Esophagus muscularis mucosa (tissue), 4 donors: ENCODE measurements at regions not wholly inside any gene's neighbourhood (a gene's known extent, or its start where the extent isn't known, plus 50 kb on each side); places are given as distances from the start of the nearest gene placed in this dataset.
"Not testable (repeated sequence)": the region's sequence is repeated elsewhere in the genome, so short reads cannot be mapped to it uniquely, and the experiment has no call there.

ENCODE experiments used
- DNase-seq: peaks from one replicate; pipeline ENCODE4 v3.0.0-alpha.2; 2017; ENCODE audit errors: extremely low spot score
- H3K27ac ChIP-seq, 4 donors: fragments of 200-600 bp; sonication (generic); replicated peaks in 1 of 4; 1 replicate in 3 of 4; 2 replicates in 1 of 4; pipeline ENCODE4 v1.5.1; 2016 to 2019; ENCODE audit warnings: mild to moderate bottlenecking in 1 of 4
- H3K27me3 ChIP-seq, 4 donors: fragments of 200-600 bp; sonication (generic); one replicate each; pipeline versions ENCODE4 v1.5.1 to v1.6.0; 2016 to 2019
- H3K36me3 ChIP-seq, 4 donors: fragments of 200-600 bp; sonication (generic); one replicate each; pipeline ENCODE4 v1.5.1; 2016 to 2019
- H3K4me1 ChIP-seq, 4 donors: fragments of 200-600 bp; sonication (generic); one replicate each; pipeline ENCODE4 v1.5.1; 2016 to 2019
- H3K4me3 ChIP-seq, 4 donors: fragments of 200-600 bp; sonication (generic); 1 replicate in 2 of 4; 2 replicates in 2 of 4; pipeline ENCODE4 v1.5.1; 2016 to 2019; ENCODE audit warnings: mild to moderate bottlenecking in 4 of 4, moderate library complexity in 1 of 4
- H3K9me3 ChIP-seq, 4 donors: fragments of 200-600 bp; sonication (generic); 1 replicate in 3 of 4; 2 replicates in 1 of 4; pipeline ENCODE4 v1.5.1; 2016 to 2019
- EP300 ChIP-seq: sonication (generic); formaldehyde crosslinking; IDR thresholded peaks from one replicate; pipeline ENCODE4 v1.6.1; 2017; ENCODE audit warnings: antibody characterized with exemption
- POLR2A ChIP-seq: fragments of 450-650 bp; IDR thresholded peaks from one replicate; pipeline ENCODE4 v1.6.1; 2017; ENCODE audit warnings: antibody characterized with exemption, moderate library complexity, mild to moderate bottlenecking, low read depth
- POLR2AphosphoS5 ChIP-seq, 2 donors: sonication (generic); formaldehyde crosslinking; IDR thresholded peaks; one replicate each; pipeline ENCODE4 v1.6.1; 2017; ENCODE audit warnings: antibody characterized with exemption in 2 of 2
- WGBS: methylation state at CpG from one replicate; pipeline ENCODE4 v1.1.5; 2018; 5-methylcytosine and 5-hydroxymethylcytosine counted together
- intact Hi-C: fragments of 100-400 bp; cut with DNase I; formaldehyde crosslinking; loops from one replicate; pipeline ENCODE4 v1.15.1; 2023
- TF ChIP-seq, protein P1 (sequence below), 3 experiments: fragments of 200-600 bp in 2 of 3; fragments of 450-650 bp in 1 of 3; sonication (generic) in 2 of 3; IDR thresholded peaks; one replicate each; pipeline ENCODE4 v1.5.1; 2017 to 2019; ENCODE audit warnings: antibody characterized with exemption in 3 of 3, mild to moderate bottlenecking in 2 of 3, moderate library complexity in 1 of 3

DNA sequence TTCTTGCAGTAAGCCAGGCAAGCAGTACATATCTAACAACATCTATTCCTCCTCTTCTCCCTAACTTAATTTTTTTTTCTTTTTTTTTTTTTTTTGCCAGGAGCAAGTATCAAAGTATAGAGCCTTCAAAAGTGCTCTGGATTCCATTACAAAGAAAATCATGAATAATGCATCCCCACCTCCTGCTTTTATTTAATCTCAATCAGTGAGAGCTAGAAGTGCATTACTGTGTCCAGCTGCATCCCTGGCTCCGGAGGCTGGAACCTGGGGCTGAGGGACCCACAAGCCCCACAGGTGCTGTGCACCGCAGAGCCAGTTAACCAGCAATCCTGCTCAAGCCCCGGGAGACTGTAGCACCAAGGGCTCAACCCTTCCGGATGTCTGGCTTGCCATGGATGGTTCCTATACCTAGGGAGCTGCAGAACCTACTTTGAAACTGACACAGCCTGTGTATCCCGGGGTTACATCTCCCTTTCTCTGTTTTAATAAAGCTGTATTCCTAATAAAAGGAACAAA is 455.9 kb upstream of the RUNX1 start:
- no peaks in the 10 kb centered on the region for H3K9me3 ChIP-seq
- no peak for DNase-seq
- WGBS: 91% methylated on average over 5 of the region's 5 CpGs
- H3K27me3 ChIP-seq: peaks cover 0 to 12% (median 0%) of the 10 kb centered on the region in 4 donors
- H3K27ac ChIP-seq: no peak overlapping the region
- TF ChIP-seq EP300: no peak
- TF ChIP-seq, protein P1, sequence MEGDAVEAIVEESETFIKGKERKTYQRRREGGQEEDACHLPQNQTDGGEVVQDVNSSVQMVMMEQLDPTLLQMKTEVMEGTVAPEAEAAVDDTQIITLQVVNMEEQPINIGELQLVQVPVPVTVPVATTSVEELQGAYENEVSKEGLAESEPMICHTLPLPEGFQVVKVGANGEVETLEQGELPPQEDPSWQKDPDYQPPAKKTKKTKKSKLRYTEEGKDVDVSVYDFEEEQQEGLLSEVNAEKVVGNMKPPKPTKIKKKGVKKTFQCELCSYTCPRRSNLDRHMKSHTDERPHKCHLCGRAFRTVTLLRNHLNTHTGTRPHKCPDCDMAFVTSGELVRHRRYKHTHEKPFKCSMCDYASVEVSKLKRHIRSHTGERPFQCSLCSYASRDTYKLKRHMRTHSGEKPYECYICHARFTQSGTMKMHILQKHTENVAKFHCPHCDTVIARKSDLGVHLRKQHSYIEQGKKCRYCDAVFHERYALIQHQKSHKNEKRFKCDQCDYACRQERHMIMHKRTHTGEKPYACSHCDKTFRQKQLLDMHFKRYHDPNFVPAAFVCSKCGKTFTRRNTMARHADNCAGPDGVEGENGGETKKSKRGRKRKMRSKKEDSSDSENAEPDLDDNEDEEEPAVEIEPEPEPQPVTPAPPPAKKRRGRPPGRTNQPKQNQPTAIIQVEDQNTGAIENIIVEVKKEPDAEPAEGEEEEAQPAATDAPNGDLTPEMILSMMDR (IDR thresholded peaks at IDR 0.05): no peak
- H3K4me3 ChIP-seq: no peak overlapping the region
- peaks cover 6 to 35% (median 30%) of the 10 kb centered on the region in 4 donors for H3K4me1 ChIP-seq
- intact Hi-C loops: no loop called here
- H3K36me3 ChIP-seq: no peaks in the 10 kb centered on the region

DNA sequence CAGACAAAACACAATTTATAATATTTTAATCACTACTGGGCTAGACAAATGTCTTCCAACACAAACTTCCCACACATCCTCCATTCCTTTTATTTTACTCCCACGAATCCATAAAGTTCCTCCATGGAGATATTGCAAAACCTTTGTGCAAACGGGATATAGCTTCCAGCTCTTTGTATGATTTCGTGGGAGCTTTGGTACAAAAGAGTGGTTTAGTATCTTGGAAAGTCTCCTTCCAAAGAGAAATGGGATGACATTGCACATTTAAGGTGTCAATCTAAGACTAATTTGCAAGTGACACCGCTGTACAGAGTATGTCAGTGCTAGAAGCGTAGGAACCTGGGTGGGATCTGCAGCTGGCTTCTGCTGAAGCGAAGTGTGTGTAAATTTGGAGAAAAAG is 455.2 kb upstream of the RUNX1 start:
- Histone ChIP-seq H3K4me1 (peaks cover 6 to 35% (median 30%) of the 10 kb centered on the region in 4 donors), H3K27me3 (peaks cover 0 to 12% (median 0%) of the 10 kb centered on the region in 4 donors), H3K4me3 (no peak overlapping the region), H3K27ac (no peak overlapping the region), H3K36me3 (no peaks in the 10 kb centered on the region), H3K9me3 (no peaks in the 10 kb centered on the region)
- WGBS: 55% methylated on average over 6 of the region's 6 CpGs
- no peak for TF ChIP-seq POLR2AphosphoS5 (IDR thresholded peaks at IDR 0.05)
- TF ChIP-seq EP300: no peak
- no peak for TF ChIP-seq POLR2A
- TF ChIP-seq, protein P1 (IDR thresholded peaks at IDR 0.05): no peak
- intact Hi-C loops: no loop called here
- DNase-seq: peak; percentile 34

DNA sequence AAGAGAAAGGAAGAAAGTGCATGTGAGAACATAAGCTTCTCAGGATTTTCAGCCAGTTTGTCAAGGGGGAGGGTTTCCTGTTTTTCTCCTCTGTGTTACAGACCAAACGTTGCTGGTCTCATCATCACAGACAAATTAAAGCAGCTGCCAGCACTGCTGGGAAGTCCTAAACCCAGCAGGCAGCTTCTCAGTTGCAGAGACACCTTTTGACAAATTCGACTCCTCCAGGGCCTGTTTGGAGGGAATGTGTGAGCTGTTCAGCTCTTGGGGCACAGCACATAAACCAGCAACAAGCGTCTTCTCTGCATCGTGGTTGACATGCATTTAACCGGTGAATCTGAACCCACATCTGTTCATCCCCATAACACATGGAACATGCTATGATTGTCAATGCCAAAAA is 454.6 kb upstream of the RUNX1 start:
- intact Hi-C loops: no loop called here
- no peak for TF ChIP-seq POLR2A
- TF ChIP-seq, protein P1 (IDR thresholded peaks at IDR 0.05): no peak
- TF ChIP-seq EP300: no peak
- no peak for TF ChIP-seq POLR2AphosphoS5 (IDR thresholded peaks at IDR 0.05)
- 46% methylated on average over 5 of the region's 5 CpGs for WGBS
- Histone ChIP-seq H3K9me3 (no peaks in the 10 kb centered on the region), H3K27ac (peak overlapping the region in 1 of 4 donors; percentile 36), H3K36me3 (no peaks in the 10 kb centered on the region), H3K4me3 (no peak overlapping the region), H3K27me3 (peaks cover 0 to 12% (median 0%) of the 10 kb centered on the region in 4 donors), H3K4me1 (peaks cover 6 to 35% (median 30%) of the 10 kb centered on the region in 4 donors)
- peak; percentile 85 for DNase-seq

DNA sequence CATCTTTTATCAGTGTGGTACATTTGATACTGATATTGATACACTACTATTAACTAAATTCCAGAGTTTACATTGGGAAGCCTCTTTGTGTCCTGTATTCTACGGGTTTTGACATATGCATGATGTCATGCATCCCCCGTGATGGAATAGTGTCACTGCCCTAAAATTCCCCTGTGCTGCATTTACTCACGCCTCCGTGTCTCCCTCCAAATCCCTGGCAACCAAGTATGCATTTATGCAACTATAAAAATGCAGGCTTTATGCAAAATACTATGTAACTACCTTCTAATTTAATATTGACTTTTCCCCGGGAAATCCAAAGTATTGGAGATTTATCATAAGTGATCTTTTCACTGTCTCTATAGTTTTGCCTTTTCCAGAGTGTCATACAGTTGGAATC is 453.7 kb upstream of the RUNX1 start:
- no peak overlapping the region for H3K27ac ChIP-seq
- peaks cover 6 to 35% (median 30%) of the 10 kb centered on the region in 4 donors for H3K4me1 ChIP-seq
- TF ChIP-seq, protein P1 (IDR thresholded peaks at IDR 0.05): no peak
- TF ChIP-seq EP300 (no peak), POLR2AphosphoS5 (IDR thresholded peaks at IDR 0.05) (no peak), POLR2A (no peak)
- WGBS: 67% methylated on average over 5 of the region's 5 CpGs
- no peaks in the 10 kb centered on the region for H3K36me3 ChIP-seq
- intact Hi-C loops: no loop called here
- no peaks in the 10 kb centered on the region for H3K9me3 ChIP-seq
- no peak overlapping the region for H3K4me3 ChIP-seq
- DNase-seq: no peak
- peaks cover 0 to 12% (median 0%) of the 10 kb centered on the region in 4 donors for H3K27me3 ChIP-seq

DNA sequence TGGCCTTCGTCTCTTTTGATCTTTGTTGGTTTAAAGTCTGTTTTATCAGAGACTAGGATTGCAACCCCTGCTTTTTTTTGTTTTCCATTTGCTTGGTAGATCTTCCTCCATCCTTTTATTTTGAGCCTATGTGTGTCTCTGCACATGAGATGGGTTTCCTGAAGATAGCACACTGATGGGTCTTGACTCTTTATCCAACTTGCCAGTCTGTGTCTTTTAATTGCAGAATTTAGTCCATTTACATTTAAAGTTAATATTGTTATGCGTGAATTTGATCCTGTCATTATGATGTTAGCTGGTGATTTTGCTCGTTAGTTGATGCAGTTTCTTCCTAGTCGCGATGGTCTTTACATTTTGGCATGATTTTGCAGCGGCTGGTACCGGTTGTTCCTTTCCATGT is 448.4 kb upstream of the RUNX1 start:
- H3K4me1 ChIP-seq, H3K9me3 ChIP-seq, intact Hi-C loops, H3K4me3 ChIP-seq, DNase-seq, H3K27ac ChIP-seq, H3K36me3 ChIP-seq: not testable (repeated sequence)
- H3K27me3 ChIP-seq: peaks cover 0 to 12% (median 0%) of the 10 kb centered on the region in 4 donors
- WGBS: 100% methylated on average over 2 of the region's 7 CpGs
